ENCODE measurements at regions not wholly inside any gene's neighbourhood (a gene's known extent, or its start where the extent isn't known, plus 50 kb on each side); places are given as distances from the start of the nearest gene placed in this dataset.
"Not testable (repeated sequence)": the region's sequence is repeated elsewhere in the genome, so short reads cannot be mapped to it uniquely, and the experiment has no call there.

DNA sequence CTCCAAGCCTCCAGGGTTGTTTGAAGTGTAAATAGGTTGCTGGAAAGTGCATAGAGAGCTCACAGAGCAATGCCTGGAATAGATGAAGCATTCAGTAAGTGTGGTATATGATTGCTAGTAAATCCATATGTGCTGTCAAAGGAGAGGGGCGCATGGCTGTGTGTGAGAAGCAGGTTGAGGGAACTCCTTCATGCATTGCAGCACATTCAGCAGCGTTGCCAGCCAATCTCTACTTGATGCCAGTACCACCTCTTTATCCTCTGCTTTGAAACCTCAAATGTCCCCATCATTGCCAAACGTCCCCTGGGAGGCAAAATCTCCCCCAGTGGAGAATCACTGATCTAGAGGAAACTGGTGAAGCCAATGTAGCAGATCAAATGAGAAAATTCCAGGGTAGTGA is 82.7 kb upstream of the RALGAPA2 start:
- DNase-seq (ENCODE audit: low spot score): no peak

DNA sequence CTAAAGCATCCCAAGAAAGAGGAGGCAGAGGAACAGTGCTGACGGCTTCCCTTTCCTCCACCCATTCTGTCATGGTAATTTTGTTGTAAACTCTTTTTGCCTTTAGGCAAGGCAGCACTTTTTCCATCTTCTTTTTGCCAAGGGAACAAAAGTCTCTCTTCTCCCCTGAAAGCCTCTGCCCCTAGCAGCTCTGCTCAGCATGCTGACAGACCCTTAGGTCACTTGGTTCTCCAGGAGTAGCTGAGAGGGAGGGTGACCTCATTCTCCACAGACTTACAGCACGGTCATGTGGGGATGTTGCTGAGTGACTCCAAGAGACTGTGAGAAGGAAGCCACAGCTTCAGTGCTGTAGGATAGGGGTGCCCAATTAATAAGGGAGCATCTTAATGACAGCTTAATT is 81.1 kb upstream of the RALGAPA2 start:
- DNase-seq (ENCODE audit: low spot score): no peak

DNA sequence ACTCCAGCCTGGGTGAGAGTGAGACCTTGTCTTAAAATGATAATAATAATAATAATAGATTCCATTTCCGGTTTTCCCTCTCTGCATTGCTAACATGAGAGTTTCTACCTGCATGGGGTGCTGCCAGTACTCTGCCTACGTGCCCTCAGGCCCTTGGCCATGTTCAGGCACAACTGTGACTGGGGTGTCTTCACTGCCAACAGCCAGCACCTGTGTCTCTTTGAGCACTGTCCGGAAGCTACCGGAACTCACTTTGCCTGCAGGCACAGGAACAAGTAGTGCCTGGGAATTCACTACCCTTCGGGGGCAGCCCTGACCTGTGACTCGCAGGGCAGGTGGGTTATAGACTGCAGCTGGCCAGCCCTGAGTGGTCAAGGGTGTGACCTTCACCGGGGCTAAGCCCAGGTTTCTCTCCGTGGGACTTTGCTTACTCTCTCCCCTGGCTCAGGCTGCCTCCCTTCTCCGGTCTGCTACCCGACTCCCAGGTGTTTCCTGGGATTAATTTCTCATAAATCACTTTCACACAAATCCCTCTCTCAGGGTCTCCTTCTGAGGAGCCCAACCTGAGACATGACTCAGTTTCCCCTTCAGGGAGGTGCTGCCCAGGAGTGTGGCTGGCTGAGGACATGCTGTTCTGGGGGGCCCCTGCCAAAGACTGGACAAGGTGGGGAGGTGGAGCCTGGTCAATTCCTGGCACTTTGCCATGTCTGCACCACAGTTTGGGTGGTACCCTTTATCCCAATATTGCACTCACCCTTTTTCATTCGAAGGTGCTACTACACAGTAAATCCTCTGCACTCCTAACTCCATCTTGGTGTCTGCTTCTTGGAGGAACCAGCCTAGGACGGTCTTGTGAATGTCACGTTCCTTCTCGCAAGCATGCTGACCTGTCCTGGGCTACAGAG is 79.5 kb upstream of the RALGAPA2 start:
- DNase-seq (ENCODE audit: low spot score): no peak

DNA sequence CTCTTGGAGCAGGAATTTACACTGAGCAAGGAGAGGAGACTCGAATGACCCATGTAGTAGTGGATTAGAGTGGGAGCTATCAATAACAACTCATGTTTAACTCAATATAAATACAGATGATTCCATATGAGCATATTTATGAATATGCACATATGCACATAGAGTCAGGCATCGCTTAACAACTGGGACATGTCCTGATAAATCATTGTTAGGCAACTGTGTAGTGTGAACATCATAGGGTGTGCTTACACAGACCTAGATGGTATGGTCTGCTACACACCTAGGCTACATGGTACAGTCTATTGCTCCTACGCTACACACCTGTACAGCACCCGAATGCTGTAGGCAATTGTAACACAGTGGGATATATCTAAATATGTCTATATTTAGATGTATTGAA is 75.9 kb upstream of the RALGAPA2 start:
- no peak for DNase-seq (ENCODE audit: low spot score)

DNA sequence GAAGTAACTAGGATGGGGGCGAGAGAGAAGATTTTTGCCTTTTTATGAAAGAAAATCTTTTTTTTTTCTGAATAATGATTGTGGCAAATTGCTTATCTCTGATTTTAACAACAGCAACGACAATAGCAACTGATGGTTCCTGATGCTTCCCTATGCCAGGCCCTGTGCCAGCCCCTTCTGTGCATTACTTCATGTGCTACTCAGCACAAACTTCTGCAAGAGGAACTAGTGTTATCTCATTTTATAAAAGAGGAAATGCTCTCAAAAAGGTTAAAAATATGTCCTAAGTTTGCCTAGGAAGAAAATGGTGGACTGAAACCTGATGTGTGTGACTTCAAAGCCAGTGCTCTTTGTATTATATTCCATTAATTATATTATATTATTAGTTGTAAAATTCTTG is 74.0 kb upstream of the RALGAPA2 start:
- no peak for DNase-seq (ENCODE audit: low spot score)

DNA sequence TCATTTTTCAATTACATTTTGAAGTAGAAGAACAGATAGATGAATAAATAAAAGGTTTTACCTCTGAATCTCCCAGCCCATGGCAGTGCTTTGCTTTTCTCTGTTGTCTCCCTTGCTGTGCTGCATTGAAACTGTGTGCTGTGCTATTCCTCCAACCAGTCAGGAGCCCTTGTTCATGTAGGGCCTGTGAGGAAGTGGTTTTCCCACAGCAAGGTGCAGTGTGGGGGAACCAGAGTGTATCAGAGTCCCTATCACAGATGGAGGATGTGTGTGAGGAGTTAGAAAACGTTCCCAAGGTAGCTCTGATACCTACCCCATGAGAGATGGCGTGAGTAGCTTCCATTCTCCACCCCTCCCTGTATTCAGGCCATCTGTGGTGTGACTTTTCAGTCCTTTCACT is 72.8 kb upstream of the RALGAPA2 start:
- no peak for DNase-seq (ENCODE audit: low spot score)

DNA sequence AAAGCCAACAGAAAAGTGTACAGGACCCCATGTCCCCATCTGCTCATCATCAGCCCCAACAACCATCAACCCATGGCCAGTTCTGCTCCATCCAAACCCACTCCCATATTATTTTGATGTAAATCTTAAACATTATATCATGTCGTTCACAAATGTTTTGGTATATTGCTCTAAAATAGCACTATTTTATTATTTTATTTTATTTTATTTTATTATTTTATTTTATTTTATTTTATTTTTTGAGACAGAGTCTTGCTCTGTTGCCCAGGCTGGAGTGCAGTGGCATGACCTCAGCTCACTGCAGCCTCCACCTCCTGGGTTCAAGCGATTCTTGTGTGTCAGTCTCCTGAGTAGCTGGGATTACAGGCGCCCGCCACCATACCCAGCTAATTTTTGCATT is 72.0 kb upstream of the RALGAPA2 start:
- DNase-seq (ENCODE audit: low spot score): not testable (repeated sequence)

DNA sequence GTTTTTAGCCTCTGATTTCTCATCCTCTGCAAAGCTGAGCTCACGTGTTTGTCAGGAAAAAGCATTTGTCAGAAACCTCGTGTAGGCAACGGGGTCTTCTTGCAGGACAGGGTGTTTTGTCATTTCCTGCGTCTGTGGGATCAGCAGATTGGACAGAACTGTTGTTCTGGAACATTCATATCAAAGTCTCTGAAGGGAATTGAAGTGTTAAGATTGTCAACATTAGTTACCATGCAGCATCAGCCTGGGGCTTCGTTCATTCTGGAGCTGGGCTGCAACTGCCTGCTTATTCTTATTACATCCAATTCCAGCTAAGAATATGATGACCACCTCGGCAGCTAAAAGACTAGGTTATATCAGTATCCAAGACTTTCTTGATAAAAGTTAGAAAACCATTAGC is 71.0 kb upstream of the RALGAPA2 start:
- DNase-seq (ENCODE audit: low spot score): no peak

DNA sequence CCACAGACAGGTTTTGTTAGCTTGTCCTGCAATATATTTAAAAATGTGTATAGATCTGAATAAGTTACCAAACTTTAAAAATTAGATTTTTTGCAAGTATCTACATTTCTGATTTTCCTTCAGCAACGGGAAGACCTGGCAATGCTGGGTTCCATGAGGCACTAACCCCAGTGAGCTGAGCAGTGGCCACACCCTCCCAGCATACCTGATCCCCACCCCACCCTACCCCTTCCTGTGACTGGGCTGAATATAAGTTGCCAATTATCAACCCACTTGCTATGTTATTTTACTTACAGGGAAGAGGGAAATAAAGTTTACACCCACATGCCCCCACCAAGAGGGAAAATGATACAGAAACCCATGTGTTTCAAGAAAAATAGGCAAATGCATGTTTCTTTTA is 70.3 kb upstream of the RALGAPA2 start:
- DNase-seq (ENCODE audit: low spot score): no peak

DNA sequence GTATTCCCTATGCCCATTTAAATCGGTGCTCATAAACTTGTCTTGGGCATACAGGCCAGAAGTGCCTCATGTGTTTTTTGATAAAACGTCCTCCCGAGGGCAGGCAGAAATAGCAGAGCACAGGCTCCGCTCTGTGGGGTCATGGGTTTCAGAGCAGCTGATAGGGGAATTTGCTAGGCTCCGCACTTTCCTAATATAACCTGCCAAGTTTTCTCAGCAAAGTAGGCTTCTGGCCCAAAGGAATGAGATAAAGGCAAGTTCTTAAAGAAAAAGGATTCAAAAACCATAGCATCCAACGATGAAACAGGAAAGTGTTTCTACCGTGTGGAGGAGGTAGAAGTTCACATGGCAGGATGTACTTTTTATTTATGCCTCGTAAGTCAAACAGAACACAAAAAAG is 69.8 kb upstream of the RALGAPA2 start:
- no peak for DNase-seq (ENCODE audit: low spot score)

DNA sequence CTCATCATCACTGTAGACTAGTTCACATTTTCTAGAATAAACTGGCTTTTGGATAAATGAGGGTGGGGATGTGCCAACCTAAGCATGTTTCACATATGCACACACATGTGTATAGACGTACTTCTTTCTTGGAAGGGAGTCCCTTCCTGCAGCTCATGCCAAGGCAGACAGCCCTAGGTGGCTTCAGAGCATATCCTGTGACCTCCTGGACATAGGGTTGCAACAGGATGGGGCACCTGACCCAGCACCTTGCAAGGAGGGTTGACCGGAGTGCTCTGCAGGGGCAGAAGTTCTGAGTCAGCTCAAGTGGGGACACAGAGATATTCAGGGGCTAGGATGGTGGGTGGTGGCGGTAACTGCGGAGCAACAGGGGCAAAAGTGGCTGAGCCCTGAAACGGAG is 68.6 kb upstream of the RALGAPA2 start:
- DNase-seq (ENCODE audit: low spot score): no peak

DNA sequence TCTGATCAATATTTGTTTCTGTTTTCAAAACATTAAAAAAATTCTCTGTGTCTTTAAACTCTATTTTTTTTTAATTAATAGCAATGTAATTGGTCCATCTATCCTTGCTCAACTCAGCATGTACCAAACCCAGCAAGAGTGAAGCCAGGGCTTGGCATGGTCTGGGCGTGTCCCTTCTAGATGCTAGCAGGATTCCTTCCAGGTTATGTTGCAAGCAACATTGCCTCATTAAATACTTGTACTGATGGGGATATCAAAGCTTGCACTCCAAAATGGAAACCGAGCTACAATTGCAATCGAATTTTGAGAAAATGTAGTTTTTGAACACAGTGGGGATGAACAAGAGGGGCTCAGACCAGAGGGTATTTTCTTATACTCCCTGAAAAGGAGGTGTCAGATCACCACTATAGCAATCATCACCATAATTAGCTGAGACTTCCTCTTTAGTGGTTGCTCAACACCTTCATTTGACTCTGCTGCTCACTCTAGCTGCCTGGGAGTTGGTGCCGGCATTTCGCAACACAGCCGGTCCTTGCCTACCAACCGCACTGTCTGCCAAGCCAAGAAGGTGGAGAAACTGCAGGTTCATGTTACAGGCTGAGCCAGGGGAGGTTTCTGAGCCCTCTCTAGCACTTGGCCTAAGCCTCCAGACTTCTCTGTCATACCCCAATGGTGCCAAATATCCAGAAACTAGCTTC is 67.8 kb upstream of the RALGAPA2 start:
- no peak for DNase-seq (ENCODE audit: low spot score)

DNA sequence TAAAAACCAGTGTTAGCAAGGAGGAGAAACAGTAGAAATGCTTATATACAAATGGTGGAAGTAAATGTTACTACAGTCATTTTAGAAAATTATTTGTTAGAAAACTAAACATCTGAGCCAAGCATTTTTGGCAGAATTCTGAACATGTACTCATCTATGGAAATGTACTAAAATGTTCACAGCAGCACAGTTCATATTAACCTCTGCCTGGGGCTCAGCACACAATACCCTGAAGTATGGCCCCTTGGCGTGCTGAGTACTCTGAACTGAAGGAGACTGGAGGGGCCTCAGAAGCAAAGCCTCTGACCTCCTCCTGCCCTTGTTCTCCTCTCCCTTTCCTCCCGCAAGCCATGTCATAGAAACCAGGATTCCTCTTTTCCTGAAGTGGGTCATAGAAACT is 66.2 kb upstream of the RALGAPA2 start:
- no peak for DNase-seq (ENCODE audit: low spot score)

DNA sequence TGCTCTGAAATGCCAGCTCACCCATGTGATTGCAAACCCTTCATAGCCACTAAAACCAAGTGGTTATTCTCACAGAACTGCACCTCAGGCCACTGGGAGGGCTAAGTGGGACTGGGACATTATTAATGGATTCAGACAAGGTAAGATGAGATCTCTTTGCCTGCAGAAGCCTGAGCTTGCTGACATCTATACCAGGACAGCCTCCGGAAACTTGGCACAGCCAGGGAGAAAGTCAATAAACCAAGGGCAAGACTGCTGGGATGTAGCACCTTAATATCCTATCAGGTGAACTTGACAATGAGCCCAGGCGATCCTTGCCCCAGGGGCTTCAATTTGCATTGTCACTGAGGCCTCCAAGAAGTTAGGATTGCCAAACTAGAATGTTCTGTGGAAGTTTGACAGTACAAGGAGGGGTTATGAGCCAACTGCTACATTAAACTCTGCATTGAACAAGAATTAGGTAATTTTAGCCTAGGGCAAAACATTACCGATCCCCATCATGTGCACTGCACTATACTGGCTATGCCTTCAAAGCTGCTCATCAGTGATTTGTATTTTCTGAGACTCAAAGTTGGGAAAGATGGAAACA is 60.1 kb upstream of the RALGAPA2 start:
- no peak for DNase-seq (ENCODE audit: low spot score)

DNA sequence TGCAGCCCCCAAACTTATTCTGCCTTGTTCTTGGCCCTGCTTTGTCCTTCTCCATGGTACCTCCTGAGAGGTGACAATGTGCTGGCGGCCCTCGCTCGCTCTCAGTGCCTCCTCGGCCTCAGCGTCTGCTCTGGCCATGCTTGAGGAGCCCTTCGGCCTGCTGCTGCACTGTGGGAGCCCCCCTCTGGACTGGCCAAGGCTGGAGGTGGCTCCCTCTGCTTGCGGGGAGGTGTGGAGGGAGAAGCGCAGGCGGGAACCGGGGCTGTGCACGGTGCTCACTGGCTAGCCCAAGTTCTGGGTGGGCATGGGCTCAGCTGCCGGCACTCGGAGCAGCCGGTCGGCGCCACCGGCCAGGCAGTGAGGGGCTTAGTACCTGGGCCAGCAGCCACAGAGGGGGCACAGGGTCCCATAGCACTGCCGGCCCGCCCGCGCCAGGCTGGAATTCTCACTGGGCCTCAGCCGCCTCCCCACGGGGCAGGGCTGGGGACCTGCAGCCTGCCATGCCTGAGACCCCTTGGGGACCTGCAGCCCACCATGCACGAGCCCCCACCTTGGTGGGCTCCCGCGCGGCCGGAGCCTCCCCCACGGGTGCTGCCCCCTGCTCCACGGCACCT is 55.9 kb upstream of the RALGAPA2 start:
- DNase-seq (ENCODE audit: low spot score): no peak

DNA sequence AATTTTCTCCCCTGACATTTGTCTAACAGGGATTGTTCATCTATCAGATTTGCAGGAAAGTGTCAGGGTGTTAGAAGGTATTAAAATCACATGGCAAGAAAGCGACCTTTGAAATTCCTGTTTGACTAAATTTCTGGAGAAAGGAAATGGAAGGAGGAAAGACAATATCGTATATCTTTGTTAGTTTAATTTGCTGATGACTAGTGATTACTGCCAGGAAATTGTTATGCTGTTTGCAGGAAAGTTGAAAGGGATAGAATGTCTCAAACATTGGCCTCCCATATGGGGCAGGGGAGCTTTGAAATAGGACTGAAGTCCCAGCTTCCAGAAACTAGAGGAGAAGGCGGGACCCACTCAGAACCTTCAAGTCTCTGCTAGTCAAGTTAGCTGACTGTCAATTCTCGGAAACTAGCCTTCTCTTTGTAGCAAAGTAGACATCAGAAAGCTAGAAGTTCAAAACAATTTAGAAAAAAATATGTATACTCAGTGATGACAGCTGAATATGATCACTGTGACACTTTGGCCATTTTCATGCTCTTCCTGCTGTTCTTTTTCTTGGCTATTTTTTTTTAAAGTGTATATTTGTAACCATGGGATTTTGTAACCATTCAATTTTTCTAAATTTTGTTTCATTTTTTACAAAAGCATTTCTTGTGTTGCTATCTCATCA is 53.4 kb upstream of the RALGAPA2 start:
- no peak for DNase-seq (ENCODE audit: low spot score)

DNA sequence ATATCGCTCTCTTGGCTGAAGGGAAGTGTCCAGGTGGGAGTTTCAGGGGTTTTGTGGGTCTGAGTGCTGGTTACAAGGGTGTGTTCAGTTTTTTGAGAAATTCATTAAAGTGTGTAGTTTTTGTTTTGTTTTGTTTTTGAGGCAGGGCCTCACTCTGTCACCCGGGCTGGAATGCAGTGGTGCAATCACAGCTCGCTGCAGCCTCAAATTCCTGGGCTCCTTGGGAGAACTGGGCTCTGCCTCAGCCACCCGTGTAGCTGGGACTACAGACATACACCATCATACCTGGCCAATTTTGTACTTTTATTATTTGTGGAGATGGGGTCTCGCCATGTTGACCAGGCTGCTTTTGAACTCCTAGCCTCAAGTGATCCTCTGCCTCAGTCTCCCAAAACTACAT is 51.2 kb upstream of the RALGAPA2 start:
- DNase-seq (ENCODE audit: low spot score): no peak

All from CD4-positive, alpha-beta T cell treated with Interleukin-15 for 4 hours (primary cell).